Astrocyte of the cerebellum (primary cell): ENCODE measurements at regions not wholly inside any gene's neighbourhood (a gene's known extent, or its start where the extent isn't known, plus 50 kb on each side); places are given as distances from the start of the nearest gene placed in this dataset.

Experiments used
- DNase-seq: peaks from one replicate; pipeline ENCODE4 v3.0.0-alpha.2; 2011; ENCODE audit warnings: low read depth
- H3K4me3 ChIP-seq: 2 replicates; pipeline ENCODE4 v1.5.1; 2011; ENCODE audit warnings: mild to moderate bottlenecking, low read depth, low read length, moderate library complexity
- in situ Hi-C: cut with HindIII; loops from 2 replicates; pipeline ENCODE4 v1.10.0; 2017; ENCODE audit warnings: low sequenced_read_pairs
- TF ChIP-seq, protein P1 (sequence below): IDR thresholded peaks from 2 replicates; pipeline ENCODE4 v1.5.1; 2012; ENCODE audit warnings: low read length, low read depth, moderate library complexity, mild to moderate bottlenecking; ENCODE audit errors: missing control alignments

DNA sequence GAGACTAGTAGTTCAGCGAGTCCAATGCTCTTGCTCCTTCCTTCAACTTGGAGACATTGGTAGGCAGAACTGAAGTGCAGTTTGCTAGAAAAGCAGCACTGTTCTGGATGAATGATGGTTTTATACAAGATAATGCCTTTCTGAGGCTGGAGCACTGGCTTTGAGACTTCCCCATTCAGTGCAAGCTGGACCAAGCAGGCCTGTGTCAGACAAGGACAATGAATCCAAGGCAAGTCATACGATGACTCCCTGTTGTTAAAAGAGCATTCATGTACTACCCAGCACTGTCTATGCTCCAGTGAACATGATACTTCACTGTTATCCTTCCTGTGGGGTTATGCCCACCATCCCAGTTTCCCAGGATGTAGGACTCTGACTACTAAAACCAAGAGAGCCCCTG lies 242.3 kb upstream of the RAG2 start:
- H3K4me3 ChIP-seq = no peak overlapping the region
- no peak for DNase-seq
- in situ Hi-C loops = no loop called here
- TF ChIP-seq, protein P1, sequence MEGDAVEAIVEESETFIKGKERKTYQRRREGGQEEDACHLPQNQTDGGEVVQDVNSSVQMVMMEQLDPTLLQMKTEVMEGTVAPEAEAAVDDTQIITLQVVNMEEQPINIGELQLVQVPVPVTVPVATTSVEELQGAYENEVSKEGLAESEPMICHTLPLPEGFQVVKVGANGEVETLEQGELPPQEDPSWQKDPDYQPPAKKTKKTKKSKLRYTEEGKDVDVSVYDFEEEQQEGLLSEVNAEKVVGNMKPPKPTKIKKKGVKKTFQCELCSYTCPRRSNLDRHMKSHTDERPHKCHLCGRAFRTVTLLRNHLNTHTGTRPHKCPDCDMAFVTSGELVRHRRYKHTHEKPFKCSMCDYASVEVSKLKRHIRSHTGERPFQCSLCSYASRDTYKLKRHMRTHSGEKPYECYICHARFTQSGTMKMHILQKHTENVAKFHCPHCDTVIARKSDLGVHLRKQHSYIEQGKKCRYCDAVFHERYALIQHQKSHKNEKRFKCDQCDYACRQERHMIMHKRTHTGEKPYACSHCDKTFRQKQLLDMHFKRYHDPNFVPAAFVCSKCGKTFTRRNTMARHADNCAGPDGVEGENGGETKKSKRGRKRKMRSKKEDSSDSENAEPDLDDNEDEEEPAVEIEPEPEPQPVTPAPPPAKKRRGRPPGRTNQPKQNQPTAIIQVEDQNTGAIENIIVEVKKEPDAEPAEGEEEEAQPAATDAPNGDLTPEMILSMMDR = no peak

DNA sequence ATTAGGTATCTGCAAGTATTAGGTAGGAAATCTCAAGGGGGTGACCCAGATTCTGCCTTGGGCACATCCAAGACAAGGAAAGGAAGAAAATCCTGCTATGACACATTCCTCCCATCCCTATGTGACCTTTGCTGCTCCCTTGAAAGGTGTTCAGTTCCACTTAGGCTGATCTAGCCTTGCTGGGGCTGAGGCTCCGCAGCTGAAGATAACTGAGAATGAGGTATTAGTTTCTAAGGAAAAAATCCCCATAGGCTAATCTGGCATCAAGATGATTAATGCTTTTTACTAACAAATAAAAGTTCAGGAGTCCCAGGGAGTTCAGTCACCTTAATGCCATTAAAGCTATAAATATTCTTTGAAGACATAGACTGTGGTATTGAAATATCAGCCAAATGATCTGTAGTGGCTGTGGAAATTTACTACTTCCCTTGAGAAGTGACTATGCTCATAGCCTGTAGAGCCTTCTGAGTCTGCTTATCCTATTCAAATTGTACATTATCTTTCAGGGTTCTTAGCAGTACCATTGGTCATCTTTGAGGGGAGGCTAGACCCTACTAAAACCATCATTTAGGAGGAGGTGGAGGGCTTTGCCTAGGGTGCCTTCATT lies 239.9 kb upstream of the RAG2 start:
- no peak overlapping the region for H3K4me3 ChIP-seq
- in situ Hi-C loops = no loop called here
- no peak for DNase-seq
- TF ChIP-seq, protein P1 = no peak

GRCh38 chr11:36825251-36825650 lies 227.2 kb upstream of the RAG2 start:
- H3K4me3 ChIP-seq = no peak overlapping the region
- TF ChIP-seq, protein P1 = no peak
- DNase-seq = no peak
- in situ Hi-C loops = no loop called here

DNA sequence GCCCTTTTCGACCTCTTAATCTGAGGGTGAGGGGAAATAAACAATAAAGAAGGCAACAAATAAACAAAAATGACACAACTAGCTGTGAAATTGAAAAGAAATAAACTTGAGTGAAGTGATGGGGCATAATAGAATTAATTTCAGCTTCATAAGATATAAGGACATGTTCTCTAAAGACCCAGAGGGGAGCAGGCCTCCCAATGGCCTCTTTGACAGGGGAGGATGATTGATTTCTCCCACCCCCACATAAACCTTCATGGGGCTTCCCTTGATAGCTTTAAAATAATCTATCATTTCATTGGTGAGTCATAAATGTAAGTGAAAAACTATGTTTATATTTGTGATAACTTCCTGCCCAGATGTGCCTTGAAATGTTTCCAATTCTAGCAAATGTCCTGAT lies 226.3 kb upstream of the RAG2 start:
- TF ChIP-seq, protein P1 = no peak
- no peak for DNase-seq
- in situ Hi-C loops = no loop called here

DNA sequence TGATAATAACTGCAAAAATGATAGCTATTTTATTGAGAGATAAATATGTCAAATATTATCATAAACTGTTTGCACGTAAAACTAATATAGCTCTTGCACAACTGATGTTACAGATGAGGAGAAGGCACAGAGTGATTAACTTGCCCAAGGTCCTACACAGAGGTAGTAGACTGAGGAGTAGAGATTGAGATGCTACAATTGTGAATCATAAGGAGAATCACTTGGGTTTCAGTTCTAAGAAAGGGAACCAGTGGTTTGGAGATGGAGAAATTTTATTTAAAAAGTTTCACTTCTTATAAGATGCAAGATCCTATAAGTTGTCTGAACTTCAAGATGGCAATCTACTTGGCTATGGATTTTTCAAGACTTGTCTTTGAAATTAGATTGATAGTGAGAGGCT lies 224.8 kb upstream of the RAG2 start:
- no peak overlapping the region for H3K4me3 ChIP-seq
- no peak for DNase-seq
- TF ChIP-seq, protein P1 = no peak
- in situ Hi-C loops = no loop called here

More for the DNA sequence above, 226.3 kb upstream of the RAG2 start:
- H3K4me3 ChIP-seq = no peak overlapping the region

DNA sequence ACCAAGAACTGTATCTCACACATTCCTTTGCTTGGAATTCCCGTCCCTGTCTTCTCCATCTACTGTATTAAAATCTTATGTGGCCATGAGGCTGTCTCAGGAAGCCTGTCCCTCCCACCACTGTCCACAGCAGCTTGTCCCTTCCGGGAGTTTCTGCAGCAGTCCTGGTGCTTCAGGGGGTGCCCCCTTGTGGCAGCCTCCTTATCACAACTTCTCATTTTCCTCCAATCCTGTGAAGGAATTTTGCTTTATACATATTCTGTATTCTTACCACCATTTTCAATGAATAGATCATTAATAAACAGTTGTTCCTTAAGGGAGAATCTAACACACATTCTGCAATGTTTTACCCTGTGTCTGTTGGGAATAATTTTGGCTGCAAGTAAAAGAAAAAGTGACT lies 220.4 kb upstream of the RAG2 start:
- H3K4me3 ChIP-seq = no peak overlapping the region
- TF ChIP-seq, protein P1 = no peak
- in situ Hi-C loops = no loop called here
- DNase-seq = no peak
